GM19238 (cell line): ENCODE measurements at regions not wholly inside any gene's neighbourhood (a gene's known extent, or its start where the extent isn't known, plus 50 kb on each side); places are given as distances from the start of the nearest gene placed in this dataset.

Experiments used
- DNase-seq: peaks from one replicate; pipeline ENCODE4 v3.0.0; 2011; ENCODE audit warnings: low spot score; ENCODE audit not compliant: insufficient read length

GRCh38 chr13:39282400-39282972 lies 244.2 kb downstream of the NHLRC3 start:
- no peak for DNase-seq

GRCh38 chr13:39283072-39283471 lies 244.8 kb downstream of the NHLRC3 start:
- no peak for DNase-seq

- DNase-seq, result no peak
Observed at GRCh38 chr13:39284801-39285388, 246.6 kb downstream of the NHLRC3 start.
